Right hindlimb (tissue), 1 donor: ENCODE measurements at regions not wholly inside any gene's neighbourhood (a gene's known extent, or its start where the extent isn't known, plus 50 kb on each side); places are given as distances from the start of the nearest gene placed in this dataset.
"Not testable (repeated sequence)": the region's sequence is repeated elsewhere in the genome, so short reads cannot be mapped to it uniquely, and the experiment has no call there.

ENCODE experiments used
- DNase-seq: peaks from one replicate; pipeline ENCODE4 v3.0.0-alpha.2; 2018

DNA sequence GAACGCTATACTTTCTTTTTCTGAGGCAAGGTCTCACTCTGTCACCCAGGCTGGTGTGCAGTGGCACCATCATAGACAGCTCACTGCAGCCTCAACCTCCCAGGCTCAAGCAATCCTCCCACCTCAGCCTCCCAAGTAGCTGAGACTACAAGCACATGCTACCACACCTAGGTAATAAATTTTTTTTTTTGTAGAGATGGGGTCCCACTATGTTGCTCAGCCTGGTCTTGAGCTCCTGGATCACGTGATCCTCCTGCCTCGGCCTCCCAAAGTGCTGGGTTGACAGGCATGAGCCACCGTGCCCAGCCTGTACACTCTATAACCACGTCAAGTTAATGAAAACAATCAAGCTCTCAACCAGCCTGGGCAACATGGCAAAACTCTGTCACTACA lies 127.1 kb upstream of the VOPP1 start:
- not testable (repeated sequence) for DNase-seq

DNA sequence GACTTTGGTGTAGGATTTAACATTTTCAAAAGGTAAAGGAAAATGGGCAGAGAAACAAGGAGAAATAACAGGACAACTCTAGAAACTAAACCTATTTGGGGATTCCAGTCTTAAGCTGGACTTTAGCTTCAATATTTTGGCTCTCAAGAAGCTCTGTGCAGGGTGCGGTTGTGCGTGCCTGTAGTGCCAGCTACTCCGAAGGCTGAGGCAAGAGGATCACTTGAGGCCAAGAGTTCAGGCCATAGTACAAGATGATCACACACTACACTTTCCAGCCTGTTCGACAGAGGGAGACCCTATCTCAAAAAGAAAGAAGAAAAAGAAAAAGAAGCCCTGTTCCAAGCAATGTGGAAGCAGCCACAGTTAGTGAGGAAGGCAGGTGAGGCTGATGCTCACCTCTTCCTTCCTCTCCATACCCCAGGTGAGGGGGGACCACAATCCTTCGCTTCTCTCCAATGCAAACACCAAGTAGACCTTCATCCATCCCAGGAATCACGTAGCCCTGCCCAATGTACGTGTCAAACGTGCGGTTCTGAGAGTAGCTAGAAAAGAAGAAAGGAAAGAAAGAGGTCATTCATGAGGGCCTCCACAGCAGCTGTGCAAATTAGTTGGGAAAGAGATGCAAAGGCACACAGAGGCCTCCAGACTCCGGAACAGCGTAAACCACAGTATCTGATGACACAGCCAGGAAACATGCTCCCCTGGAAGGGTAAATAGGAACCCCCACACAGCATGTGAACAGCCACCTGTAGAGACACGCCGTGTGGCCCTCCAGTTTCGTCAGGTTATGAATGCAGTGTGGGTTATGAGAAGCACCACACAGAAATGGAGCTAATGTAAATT lies 126.5 kb upstream of the VOPP1 start:
- not testable (repeated sequence) for DNase-seq

DNA sequence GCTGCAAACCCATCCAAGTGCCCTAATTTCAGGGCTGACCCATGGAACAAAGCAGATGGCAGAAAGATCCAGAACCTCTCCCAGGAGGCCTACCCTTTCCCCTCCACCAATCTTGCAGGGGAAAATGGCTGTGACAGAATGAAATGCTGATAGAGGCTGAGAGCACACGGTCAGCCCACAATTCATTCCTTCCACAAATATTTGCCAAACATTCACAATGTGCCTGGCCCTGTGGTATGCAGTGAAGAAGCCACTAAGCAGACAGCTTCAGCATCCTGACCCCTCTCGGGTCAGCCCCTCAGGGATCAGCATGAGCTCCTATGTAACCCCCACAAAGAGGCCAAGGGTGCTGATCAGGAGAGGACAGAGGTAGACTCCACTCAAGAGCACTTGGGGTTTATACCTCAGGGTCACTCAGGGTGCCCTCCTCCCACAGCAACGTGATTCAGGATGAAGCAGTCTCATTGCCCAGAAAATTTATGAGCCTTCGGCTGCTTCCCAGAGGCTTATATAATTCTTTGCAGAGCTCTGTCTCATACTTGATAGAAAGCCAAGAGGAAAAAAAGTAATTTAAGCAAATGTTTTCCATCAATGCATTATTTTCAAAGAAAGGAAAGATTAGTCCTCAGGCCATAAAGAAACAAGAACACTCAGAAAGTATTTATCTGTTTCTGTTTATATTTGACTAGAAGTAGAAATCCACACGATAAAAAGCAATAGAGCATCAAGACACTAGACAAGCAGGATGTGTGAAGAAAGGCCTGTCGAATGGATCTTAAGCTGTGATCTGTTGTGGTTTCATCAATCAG lies 123.8 kb upstream of the VOPP1 start:
- DNase-seq = peak; percentile 27

GRCh38 chr7:55694484-55694883 lies 122.2 kb upstream of the VOPP1 start:
- not testable (repeated sequence) for DNase-seq

DNA sequence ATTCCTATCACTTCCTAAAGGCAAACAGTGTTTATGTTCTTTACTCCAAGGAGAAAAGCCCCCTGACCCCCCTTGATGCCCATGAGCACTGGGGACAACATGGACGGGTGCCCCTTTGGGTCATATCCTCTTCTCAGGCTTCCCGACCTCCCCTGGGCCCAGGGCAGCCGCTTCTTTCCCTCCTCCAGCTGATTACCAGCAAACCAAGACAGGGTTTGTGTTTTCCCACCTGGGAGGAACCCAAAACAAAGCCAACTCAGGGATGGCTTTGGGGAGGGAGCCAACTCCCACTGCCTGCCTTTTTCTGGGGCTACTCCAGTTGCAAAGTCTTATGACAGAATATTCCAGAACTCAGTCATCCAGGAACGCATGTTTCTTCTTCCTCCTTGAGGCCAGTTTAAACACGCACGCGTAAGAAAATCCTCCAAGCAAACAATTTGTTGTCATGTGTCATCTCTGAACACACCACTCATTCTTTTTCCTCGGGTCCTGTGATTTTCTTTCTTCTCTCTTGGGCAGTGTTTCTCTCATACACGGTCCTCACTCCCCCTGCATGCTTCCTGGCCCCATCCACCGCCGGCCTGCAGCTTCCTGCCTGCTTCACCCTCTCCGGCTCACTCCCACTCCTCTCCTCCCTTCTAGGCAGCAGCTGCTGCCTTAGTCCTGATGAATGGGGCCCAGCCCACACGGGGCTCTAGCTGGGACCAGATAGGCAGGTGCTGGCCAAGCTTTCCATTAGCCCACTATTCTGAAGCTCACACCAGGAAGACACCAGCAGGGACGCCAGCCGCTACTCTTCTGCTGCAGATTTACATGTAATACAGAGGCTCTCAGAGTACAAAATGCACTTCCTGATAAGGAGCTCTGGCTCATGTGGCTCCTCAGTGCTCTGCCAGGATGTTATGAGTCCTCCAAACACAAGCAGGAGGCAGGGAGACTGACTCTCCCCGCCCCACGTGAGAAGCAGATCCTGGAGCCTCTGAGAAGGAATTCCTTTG lies 116.7 kb upstream of the VOPP1 start:
- peak; percentile 52 for DNase-seq

DNA sequence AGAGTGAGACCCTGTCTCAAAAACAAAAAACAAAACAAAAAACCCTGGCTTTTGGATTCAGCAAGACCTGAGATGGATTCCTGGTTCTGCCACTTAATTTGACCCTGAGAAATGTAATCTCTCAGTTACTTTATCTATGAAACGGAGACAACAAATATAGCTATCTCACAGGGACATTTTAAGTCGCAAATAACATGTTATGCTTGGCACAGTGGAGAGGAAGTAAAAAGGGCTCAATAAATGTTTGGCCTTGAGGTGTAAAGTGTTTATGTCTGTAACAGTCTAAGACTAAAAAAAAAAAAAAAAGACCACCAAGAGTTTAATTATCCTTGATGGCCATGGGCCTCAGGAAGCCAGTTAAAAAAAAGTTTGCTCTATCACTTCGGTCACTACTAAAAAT lies 116.0 kb upstream of the VOPP1 start:
- DNase-seq = not testable (repeated sequence)

DNA sequence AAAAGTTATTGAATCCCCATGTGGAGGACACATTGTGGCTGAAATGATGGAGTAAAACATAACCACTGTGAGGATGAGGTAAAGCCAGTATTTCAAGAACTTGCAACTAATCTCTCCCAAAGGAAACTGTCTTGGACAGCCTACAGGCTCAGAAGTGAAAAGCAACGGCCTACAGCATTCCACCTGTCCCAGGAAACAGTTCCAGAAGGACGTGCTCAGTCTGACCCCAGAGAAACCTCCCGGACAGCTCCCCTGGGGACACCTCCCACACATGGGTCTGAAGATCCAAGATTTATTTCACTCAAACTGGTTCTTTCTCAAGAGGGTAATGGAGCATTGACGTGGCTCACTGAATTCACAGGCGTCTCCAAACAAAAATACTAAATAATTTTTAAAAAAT lies 115.0 kb upstream of the VOPP1 start:
- not testable (repeated sequence) for DNase-seq

- DNase-seq = not testable (repeated sequence)
Measured at GRCh38 chr7:55686771-55687170, 114.5 kb upstream of the VOPP1 start.

GRCh38 chr7:55683501-55683900 lies 111.2 kb upstream of the VOPP1 start:
- DNase-seq = not testable (repeated sequence)

DNA sequence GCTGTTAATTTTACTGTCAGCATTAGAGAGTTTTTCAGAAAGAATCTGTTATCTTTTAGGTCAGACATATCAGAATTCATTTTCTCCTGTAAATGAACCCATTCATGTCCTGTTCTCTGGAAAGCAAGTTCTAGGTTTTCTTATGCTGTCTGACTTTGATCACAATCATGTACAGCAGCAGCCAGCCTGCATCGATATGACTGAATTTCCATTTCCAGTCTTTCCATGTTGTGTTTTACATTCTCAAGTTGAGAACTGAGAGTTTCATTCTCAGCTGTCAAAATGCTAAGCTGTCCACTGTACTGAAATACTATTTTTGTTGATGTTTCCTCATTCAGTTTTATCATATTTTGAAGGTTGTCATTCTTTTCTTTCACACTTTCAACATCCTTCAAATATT lies 103.3 kb upstream of the VOPP1 start:
- DNase-seq = not testable (repeated sequence)

DNA sequence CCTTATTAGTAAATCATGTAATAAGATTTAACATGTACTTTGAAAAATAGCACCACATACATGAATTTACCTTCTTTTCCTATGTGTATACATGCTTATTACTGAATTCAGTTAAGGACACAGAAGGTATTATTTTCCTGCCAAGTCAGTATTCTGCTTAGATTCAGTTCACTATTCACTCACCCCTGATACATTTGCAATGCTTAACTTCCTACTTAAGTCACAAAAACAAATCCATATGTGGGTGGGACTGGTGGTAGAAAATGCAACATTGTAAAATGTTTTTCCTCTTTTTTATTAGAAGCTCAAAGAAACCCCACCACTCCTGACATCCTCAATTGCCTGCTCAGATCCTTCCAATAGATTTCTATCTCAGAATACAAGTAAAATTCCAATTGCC lies 101.2 kb upstream of the VOPP1 start:
- not testable (repeated sequence) for DNase-seq

- DNase-seq = not testable (repeated sequence)
Measured at GRCh38 chr7:55672084-55672483, 99.8 kb upstream of the VOPP1 start.

GRCh38 chr7:55657654-55658053 lies 85.4 kb upstream of the VOPP1 start:
- no peak for DNase-seq

DNA sequence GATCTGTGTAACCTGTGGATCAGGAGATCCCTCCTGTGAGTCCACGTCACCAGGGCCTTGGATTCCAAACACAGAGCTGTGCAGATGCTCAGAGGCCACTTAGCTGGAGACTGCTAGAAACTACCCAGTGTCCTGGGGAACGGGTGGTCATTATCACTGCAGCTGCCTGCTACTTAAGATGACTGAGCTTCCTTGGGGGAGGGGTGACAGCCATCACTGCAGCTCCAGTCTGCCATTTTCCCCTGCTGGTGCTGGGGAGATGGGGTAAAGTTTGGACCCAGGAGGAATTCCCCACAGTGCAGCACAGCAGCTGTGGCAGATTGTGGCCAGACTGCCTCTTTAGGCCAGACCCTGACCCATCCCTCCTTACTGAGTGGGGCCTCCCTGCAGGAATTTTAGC lies 78.8 kb upstream of the VOPP1 start:
- no peak for DNase-seq

- no peak for DNase-seq
Measured at GRCh38 chr7:55649238-55649637, 76.9 kb upstream of the VOPP1 start.

GRCh38 chr7:55644567-55644966 lies 72.3 kb upstream of the VOPP1 start:
- no peak for DNase-seq

DNA sequence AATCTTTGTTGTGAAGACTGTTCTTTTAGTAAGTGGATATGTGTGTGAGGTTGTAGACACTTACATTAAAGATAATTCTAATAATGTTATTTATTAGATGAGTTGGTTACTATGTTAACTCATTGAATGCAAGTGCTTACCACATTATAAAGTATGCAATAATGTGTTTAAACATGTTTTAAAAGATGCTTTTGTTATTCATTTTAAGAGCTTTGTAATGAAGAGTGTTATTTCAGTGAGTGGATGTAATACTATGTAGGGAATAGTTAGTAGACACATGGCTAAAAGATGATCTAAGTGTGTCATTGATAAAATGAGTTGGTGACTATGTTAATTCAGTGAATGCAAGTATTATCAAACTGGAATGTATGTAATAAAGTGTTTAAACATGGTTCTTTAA lies 70.0 kb upstream of the VOPP1 start:
- no peak for DNase-seq

- DNase-seq = no peak
Measured at GRCh38 chr7:55641811-55642210, 69.5 kb upstream of the VOPP1 start.

- DNase-seq = peak; percentile 59
Measured at GRCh38 chr7:55641273-55641691, 69.0 kb upstream of the VOPP1 start.

DNA sequence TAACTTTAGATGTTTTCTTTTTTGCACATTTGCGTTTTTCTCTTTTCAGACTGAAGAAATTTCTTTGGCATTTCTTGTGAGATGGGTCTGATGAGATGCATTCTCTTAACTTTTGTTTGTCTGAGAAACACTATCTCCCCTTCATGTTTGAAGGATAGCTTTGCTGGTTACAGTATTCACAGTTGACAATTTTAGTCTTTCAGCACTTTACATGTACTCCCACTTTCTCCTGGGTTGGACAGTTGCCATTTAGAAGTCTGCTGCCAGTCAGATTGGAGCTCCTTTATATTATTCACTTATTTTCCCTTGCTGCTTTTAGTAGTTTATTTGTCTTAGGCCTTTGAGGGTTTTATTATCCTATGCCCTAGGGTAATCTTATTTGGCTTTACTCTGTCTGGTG lies 67.3 kb upstream of the VOPP1 start:
- no peak for DNase-seq

DNA sequence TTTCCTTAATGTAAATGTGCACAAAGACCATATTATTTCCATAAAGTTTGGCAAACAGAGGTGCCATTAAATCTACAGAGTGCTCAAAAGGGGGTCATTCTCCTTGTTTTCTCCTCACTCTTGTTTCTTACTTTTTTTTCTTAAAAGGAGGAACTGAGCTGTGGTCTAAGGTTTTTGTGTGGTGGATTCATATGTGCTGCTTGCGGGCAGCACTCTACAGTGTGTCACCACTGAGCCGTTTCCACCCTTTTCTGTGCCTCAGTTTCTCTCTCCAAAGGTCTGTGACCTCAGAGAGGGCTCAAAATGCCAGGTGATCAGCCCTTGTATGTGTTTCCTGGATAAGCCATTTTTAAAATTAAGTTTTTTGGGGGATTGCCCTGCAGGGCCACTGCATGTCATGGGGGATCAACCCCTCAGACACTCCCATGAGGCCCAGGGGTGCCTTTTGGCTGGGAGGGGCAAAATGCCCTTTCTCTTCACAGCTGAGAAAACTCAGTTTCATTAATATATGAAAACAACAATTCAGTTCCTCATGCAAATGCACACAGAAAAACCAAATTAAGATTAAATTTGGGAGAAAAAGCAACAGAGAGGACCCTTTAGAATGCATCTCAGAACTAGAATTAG lies 56.9 kb upstream of the VOPP1 start:
- no peak for DNase-seq

DNA sequence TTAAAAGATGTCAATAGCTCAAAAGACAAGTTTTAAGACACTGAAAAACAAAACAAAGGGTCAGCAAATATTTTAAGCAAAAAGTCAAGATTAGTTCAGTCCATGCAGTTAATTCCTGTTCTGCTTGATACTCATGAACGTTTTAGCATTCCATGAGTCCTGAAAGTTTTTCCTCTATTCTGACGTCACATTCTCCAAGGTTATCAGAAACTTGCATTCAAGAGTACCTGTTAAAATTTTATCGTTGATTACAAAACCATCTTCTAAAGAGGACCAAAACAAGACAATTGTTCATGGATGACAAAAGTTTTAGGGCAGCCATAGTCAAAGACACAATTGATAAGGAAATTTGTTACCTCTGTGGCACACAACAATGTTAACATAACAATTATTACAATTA lies 52.5 kb upstream of the VOPP1 start:
- no peak for DNase-seq
